Breast epithelium (tissue), 3 donors: ENCODE measurements at regions not wholly inside any gene's neighbourhood (a gene's known extent, or its start where the extent isn't known, plus 50 kb on each side); places are given as distances from the start of the nearest gene placed in this dataset.

Experiments used
- POLR2A ChIP-seq: fragments of 450-650 bp; IDR thresholded peaks from one replicate; pipeline ENCODE4 v1.6.1; 2016; ENCODE audit warnings: antibody characterized with exemption, mild to moderate bottlenecking, moderate library complexity
- TF ChIP-seq, protein P1 (sequence below), 3 donors: fragments of 450-650 bp; IDR thresholded peaks; one replicate each; pipeline ENCODE4 v1.5.1; 2016 to 2017; ENCODE audit warnings: antibody characterized with exemption in 3 of 3, mild to moderate bottlenecking in 3 of 3, moderate library complexity in 3 of 3

GRCh38 chr1:238674316-238674715 is 712.1 kb upstream of the CHRM3 start:
- TF ChIP-seq, protein P1, sequence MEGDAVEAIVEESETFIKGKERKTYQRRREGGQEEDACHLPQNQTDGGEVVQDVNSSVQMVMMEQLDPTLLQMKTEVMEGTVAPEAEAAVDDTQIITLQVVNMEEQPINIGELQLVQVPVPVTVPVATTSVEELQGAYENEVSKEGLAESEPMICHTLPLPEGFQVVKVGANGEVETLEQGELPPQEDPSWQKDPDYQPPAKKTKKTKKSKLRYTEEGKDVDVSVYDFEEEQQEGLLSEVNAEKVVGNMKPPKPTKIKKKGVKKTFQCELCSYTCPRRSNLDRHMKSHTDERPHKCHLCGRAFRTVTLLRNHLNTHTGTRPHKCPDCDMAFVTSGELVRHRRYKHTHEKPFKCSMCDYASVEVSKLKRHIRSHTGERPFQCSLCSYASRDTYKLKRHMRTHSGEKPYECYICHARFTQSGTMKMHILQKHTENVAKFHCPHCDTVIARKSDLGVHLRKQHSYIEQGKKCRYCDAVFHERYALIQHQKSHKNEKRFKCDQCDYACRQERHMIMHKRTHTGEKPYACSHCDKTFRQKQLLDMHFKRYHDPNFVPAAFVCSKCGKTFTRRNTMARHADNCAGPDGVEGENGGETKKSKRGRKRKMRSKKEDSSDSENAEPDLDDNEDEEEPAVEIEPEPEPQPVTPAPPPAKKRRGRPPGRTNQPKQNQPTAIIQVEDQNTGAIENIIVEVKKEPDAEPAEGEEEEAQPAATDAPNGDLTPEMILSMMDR (IDR thresholded peaks at IDR 0.05): no peak
- TF ChIP-seq POLR2A: no peak
